ENCODE measurements at regions not wholly inside any gene's neighbourhood (a gene's known extent, or its start where the extent isn't known, plus 50 kb on each side); places are given as distances from the start of the nearest gene placed in this dataset.
"Not testable (repeated sequence)": the region's sequence is repeated elsewhere in the genome, so short reads cannot be mapped to it uniquely, and the experiment has no call there.

DNA sequence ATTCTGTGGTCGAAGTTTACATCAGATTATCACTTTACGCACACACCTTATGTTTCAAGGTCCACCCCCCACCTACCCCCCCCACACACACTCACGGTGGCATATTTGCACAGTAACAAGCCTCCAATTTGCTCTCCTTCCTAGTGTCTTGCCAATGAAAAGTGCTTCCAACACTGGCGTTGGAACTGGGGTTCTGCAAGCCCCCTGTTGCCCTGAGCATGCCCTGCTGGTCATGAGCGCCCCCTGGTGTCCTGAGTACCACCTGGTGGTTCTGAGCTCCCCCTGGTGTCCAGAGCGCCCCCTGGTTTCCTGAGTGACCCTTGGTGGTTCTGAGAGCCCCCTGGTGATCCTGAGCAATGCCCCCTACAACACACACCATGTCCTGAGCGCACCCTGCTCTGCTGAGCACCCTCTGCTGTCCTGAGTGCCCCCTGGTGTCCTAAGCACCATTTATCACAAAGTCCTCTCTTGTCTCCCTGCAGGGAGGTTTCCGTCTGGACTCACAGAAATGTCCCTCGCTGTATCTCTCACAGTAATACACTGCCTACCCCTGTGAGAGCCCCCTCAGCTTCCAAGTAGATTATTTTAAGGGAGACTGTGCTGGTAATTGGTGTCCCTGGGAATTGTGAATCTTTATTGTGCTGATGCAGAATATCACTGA lies 1212.3 kb downstream of the TMEM121 start:
- DNase-seq (ENCODE audit: low read depth, low spot score), result not testable (repeated sequence)

DNA sequence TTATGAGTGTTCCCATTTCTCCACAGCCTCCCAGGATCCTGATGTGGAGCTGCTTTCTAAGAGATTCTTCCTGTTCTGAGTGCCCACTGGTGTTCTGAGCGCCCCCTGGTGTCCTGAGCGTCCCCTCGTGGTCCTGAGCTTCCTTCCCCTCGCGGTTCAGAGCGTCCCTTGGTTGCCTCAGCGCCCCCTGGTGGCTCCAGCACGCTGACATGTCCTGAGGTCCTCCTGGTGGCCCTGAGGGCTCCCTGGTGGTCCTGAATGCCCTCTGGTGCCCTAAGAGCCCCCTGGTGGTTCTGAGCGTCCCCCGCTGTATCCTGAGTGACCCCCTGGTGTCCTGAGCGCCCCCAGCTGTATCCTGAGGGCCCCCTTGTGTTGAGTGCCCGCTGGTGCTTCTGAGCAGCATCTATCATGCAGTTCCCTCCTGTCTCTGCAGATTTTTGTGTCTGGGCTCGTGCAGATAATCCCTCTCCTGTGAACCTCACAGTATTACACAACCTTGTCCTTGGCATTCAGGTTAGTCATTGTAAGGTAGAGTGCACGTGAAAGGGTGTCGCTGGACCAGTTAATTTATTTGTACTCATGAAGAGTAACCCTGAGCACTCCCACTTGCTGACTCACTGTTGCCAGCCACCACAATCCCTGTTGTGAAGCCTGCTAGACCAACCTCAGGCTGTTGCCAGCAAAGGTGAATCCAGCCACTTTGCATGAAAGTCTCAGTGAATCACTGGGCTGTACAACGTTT lies 1214.9 kb downstream of the TMEM121 start:
- not testable (repeated sequence) for DNase-seq (ENCODE audit: low read depth, low spot score)

DNA sequence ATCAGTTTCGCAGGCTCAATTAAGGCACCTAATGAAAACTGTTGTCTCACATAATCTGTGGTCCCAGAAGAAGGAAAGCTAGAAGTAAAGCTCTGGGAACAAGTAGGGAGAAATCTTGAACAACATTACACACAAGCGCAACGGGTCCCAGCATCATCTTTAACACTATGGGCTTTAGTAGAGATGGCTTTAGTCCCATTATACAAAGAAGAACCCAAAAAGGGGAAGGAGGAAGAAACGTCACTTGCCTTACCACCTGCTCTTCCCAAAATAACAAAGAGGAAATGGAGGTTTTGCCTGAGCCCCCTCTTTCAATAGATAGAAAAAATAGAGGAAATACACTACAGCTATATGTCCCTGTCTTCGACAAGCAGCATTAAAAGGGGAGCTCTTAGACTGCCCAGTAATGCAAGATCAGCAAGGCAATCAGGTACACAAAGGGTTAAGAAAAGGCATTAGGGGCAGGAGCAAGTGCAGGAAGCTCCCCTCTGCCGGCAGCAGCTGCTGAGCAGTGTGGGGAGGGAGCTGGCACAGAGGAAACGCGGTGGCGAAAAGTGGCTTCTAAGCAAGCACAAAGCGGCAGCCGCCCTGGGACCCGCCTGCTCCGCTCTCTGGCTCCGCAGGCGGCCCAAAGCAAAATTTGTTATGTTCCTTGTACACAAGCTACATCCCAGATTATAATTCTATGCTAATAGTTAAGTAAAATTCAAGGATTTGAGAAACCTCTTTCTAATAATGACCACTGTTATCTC lies 1218.8 kb downstream of the TMEM121 start:
- not testable (repeated sequence) for DNase-seq (ENCODE audit: low read depth, low spot score)

DNA sequence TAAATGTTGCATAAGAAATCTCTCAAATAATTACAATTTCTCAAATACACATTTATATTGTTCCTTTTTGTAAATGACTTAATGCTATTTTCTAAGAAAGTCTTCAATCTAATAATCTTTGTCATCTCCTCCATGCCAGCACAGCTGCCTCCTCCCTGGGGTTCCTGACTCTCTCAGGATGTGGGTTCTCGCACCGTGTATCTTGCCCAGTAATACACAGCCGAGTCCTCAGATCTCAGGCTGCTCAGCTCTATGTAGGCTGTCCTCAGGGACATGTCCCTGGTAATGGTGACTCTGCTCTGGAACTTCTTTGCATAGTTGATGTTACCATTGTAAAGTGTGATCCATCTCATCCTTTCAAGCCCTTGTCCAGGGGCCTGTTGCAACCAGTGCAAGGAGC lies 1223.7 kb downstream of the TMEM121 start:
- not testable (repeated sequence) for DNase-seq (ENCODE audit: low read depth, low spot score)

DNA sequence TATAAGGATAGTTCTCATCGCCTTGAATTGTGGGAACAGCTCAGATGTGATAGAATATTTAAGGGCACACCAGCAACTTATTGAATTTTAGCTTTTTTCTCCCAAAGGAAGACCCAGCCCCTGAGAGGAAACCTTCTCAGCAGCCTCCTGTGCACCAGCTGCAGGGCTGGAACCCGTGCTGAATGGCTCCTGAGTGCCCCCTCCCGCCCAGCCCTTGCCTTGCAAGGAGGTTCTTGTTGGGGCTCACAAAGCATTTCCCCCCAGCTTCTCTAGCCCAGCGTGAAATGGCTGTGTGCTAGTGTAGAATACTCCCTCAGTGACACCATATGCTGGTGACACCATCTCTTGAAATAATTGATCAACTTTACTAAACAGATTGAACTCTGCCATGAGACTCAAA lies 1227.4 kb downstream of the TMEM121 start:
- not testable (repeated sequence) for DNase-seq (ENCODE audit: low read depth, low spot score)

DNA sequence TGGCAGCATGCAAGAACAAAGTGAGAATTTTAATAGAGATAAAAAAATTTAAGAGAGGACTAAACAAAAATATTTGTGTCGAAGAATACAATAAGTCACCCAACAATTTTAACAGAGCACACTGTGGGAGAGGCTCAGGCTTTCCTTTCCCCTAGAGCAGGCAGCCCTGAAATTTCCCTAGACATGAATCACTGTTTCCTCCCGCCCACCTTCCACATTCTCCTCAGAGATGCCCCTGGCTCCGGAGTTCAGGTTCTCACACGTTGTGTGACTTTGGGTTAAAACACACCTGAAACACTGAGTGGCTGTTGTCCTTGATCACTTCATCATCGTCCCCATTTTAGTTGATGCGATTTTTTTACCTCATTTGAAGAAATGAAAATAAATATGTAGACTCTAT lies 1231.1 kb downstream of the TMEM121 start:
- not testable (repeated sequence) for DNase-seq (ENCODE audit: low read depth, low spot score)

DNA sequence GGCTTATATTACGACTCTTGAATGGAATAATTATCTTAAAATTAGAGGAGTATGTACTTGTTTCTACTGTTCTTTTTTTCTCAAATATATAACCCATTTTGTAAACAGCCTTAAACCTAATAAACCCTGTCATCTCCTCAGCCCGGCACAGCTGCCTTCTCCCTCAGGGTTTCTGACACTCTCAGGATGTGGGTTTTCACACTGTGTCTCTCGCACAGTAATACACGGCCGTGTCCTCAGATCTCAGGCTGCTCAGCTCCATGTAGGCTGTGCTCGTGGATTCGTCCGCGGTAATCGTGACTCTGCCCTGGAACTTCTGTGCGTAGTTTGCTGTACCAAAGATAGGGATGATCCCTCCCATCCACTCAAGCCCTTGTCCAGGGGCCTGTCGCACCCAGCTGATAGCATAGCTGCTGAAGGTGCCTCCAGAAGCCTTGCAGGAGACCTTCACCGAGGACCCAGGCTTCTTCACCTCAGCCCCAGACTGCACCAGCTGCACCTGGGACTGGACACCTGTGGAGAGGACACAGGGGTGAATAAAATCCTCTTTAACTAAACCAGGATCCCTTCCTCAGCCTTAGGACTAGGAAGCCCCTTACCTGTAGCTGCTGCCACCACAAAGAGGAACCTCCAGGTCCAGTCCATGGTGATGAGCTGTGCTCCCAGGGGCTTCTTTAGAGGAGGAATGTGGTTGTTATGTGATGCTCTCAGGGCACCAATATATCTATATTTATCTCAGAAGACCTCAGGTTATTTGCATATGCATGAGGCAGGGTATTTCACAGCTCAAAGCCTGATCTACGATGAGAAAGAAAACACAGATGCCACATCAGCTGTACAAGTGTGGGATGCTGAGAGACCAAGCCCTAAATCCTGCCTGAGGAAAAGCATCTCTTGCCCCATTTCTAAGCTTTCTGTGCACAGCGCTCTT lies 1235.8 kb downstream of the TMEM121 start:
- DNase-seq (ENCODE audit: low read depth, low spot score), result not testable (repeated sequence)

DNA sequence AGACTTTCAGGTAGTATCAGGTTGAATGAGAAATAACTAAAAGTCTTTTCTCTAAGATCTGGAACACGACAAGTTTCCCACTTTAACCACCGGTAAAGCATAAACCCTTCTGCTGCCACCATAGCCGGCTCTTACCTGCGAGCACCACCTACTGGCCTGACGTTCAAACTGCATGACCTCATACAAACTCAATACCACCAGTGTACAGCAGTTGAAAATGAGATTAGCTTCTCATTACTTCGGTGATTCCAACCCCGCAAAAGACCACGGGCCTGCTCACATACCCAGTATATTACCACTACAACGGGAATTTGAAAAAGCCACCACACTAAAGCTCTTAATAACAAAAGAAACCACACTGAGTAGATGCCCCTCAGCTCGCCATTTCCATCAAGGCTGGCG lies 1238.6 kb downstream of the TMEM121 start:
- not testable (repeated sequence) for DNase-seq (ENCODE audit: low read depth, low spot score)

DNA sequence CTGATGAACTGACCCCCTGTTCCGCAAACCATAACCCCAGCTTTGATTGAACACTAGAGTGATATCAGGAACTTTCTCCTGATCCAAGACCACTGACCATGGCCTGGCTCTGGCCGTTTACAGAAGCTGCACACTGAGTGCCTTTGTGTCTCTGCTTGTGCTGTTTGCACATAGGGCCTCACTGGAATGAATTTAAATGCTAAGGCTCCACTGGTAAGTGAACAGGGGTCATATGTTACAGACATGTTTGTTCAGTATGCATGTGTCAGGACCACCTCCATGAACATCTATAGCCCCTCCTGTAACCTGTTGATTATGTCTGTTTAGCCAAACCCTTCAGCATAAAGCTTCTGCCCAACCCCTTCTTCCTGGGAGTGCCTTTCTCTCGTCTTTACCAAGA lies 1239.8 kb downstream of the TMEM121 start:
- no peak for DNase-seq (ENCODE audit: low read depth, low spot score)

DNA sequence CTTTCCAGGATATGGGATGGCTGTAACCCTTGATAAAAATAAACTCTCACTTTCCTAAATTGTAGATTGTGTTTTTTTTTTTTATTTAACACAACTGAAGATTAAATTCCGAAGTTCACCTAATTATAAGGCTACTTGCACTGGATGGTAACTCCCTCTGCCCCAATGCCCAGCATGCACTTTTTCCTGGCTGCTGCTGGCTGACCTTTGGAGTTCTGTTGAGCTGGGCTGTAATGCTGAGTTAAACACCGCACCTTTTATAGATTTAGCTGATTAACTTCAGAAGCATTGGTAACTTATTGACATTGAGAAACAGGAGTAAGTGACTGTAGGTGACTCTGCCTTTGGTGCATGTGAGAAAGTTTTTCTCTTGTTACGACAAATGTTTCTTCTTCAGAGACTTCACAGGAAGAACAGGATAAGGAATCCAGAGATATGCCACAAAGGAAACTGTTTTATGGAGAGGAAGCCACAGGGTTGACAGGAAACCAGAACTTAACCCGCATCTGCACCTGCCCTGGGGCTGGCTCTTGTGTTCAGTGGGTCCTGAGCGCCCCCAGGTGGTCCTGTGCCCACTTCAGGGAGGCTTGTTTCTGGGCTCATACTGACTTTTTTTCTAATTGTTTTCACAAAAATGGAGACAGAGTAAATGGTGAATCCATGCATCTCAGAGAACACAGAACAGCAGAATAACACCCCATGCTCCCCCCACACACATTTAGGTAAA lies 1240.3 kb downstream of the TMEM121 start:
- not testable (repeated sequence) for DNase-seq (ENCODE audit: low read depth, low spot score)

DNA sequence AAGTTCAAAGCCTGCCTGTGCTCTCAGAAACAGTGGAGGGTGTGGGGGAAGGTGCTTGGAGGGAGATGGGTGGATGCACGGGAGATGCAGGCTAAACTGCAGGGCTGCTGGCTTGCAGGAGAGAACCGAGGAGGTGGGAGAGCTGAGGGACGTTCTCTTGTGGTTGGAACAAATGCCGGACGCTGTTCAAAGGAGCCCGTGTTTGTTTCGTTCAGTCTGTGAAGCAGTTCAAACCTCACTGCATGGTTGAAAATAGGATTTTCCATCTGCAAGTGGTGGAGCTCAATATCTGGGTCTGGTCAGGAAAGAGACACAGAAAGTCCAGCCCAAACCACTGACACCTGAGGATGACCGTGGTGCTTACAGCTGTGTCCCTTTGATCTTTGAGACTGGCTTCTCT lies 1241.8 kb downstream of the TMEM121 start:
- not testable (repeated sequence) for DNase-seq (ENCODE audit: low read depth, low spot score)

DNA sequence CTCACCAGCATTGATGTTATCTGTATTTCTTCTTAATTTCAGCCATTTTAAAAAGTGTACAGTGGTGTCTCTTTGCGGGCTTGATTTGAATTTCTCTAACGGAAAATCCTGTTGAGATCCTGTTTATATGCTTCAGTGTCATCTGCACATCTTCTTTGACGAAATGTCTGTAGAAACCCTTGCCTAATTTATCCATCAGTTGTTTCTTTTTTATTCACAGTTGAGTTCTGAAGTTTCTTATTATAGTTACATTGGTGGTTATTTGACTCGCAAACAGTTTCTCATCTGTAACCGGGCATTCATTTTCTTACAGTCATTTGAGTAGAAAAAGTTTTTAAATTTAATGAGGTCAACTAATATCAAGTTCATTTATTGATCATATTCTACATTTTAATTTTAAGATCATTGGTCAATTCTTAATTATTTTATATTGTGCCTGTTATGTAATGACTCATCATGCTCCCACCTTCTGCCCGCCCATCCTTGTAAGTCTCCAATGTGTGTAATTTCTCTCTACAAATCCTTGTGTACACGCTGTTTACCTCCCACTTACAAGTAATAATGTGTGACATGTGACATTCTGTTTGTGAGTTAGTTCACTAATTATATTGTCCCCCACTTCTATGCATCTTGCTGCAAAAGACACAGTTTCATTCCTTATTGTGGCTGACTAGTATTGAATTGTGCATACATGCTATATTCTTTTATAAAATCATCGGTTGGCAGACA lies 1242.8 kb downstream of the TMEM121 start:
- DNase-seq (ENCODE audit: low read depth, low spot score), result not testable (repeated sequence)

DNA sequence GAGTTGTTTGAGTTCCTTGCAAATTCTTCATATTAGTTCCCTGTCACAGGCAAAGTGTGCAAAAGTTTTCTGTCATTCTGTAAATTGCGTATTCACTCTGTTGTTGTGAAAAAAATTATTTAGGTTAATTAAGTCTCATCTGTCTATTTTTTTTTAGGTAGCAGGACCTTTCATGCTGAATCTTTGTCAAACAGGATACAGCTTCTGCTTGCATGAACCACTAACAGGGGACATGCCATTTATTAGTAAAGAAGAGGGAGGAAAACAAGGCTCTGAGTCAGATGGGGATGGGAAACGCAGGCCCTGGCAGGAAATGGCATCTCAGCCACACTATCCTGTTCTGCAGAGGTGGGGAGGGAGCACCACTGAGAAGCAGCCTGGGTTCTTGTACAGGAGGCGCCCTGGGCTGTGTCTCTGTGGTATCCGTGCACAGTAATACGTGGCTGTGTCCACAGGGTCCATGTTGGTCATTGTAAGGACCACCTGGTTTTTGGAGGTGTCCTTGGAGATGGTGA lies 1243.8 kb downstream of the TMEM121 start:
- not testable (repeated sequence) for DNase-seq (ENCODE audit: low read depth, low spot score)

DNA sequence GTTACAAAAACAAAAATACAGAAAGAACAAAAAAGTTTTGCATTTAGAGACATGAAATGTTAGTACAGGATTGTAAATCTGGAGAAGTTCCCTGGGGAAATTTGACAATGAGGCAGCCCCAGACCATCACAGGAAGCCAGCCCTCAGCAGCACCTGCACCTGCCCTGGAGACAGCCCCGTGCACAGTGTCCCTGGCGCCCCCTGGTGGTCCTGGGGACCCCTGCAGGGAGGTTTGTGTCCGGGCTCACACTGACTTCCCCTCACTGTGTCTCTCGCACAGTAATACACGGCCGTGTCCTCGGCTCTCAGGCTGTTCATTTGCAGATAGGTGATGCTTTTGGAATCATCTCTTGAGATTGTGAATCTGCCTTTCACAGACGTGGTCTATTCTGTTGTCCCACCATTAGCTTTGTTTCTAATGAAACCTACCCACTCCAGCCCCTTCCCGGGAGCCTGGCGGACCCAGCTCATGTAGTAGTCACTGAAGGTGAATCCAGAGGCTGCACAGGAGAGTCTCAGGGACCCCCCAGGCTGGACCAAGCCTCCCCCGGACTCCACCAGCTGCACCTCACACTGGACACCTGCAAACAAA lies 1248.6 kb downstream of the TMEM121 start:
- not testable (repeated sequence) for DNase-seq (ENCODE audit: low read depth, low spot score)

DNA sequence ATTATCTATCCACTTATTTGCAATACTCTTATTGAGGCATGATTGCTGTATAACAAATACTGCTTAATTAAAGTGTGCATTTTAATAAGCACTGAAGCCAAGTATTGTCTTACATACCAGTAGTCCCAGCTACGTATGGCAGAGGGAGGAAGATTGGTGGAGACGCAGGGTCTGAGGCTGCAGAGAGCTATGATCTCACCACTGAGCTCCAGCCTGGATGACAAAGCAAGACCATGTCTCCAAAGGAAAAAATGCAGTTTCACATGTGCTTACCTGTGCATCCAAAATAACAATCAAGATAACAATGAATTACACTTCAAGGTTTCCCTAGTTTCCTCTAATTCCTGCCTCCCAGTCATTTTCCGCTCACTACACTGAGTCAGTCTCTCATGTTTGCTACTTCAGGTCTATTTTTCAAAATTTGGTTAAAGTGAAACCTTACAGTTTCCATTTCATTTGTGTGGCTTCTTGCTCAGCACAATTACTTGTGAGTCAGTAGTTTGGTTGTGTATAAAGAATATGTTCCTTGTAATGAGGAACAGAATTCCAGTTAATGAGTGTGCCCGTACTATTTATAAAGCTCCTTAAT lies 1250.1 kb downstream of the TMEM121 start:
- DNase-seq (ENCODE audit: low read depth, low spot score), result no peak

DNA sequence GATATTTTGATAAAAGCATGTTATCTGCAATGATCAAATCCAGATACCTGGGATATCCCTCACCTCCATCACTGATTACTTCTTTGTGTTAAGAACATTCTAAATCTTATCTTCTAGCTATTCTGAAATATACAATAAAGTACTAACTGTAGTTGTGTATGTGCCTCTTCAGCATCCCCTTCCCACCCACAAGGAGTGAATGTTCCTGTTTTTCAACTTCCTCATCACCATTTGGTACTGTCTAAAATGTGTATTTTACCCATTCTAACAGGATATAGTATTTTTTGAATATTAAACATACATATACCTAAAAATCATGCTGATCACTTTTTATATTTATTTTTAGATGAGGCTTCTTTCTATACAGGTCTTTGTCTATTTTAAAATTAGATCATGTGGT lies 1252.6 kb downstream of the TMEM121 start:
- no peak for DNase-seq (ENCODE audit: low read depth, low spot score)

DNA sequence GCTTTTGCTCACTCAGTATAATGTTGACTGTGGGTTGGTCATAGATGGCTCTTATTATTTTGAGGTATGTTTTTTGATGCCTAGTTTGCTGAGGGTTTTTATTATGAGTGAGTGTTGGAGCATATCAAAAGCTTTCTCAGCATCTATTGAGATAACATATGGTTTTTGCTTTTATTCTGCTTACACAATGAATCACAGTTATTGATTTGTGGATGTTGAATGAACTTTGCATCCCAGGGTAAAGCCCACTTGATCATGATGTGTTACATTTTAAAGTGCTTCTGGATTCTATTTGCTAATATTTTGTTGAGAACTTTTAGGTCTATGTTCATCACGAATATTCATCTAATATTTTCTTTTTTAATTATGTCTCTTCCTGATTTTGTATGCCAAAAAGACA lies 1260.3 kb downstream of the TMEM121 start:
- DNase-seq (ENCODE audit: low read depth, low spot score), result no peak

DNA sequence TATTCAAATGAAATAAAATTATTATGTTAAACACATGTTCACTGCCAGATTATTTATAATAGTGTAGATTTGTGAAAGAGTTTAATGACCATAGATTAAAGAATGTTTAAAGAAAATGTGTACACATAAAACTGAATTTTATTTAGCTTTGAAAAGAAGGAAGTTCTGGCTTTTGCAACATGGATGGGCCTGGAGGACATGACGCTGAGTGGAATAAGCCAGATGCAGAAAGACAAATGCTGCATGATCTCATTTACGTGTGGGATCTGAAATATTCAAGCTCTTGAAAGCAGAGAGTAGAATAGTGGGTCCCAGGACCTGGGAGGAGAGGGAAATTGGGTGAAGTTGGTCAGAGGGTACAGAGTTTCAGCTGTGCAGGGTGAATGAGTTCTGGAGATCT lies 1261.2 kb downstream of the TMEM121 start:
- DNase-seq (ENCODE audit: low read depth, low spot score), result no peak

DNA sequence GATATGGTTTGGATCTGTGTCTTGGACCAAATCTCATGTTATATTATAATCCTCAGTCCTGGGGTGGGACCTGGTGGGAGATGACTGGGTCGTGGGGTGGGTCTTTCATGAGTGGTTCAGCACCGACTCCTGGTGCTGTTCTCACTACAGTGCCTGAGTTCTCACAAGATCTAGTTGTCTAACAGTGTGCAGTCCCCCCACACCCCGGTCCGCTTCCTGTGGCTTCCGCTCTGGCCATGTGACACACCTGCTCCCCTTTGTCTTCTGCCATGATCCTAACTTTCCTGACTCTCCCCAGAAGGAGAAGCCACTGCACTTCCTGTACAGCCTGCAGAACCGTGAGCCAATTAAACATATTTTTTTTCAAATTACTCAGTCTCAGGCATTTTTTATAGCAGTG lies 1262.2 kb downstream of the TMEM121 start:
- DNase-seq (ENCODE audit: low read depth, low spot score), result no peak

Data from iPS DF 19.7 (cell line).